Activated CD4-positive, alpha-beta T cell treated with anti-CD3 and anti-CD28 coated beads for 1 hour (primary cell): ENCODE measurements at regions not wholly inside any gene's neighbourhood (a gene's known extent, or its start where the extent isn't known, plus 50 kb on each side); places are given as distances from the start of the nearest gene placed in this dataset.
"Not testable (repeated sequence)": the region's sequence is repeated elsewhere in the genome, so short reads cannot be mapped to it uniquely, and the experiment has no call there.

Source experiments
- DNase-seq: peaks from one replicate; pipeline ENCODE4 v3.0.0-alpha.2; 2020

- no peak for DNase-seq
Measured at GRCh38 chr12:125312471-125312870, 247.2 kb downstream of the AACS start.

- no peak for DNase-seq
Measured at GRCh38 chr12:125314051-125314755, 249.0 kb downstream of the AACS start.

GRCh38 chr12:125315771-125316170, 250.5 kb downstream of the AACS start:
- no peak for DNase-seq

- no peak for DNase-seq
Measured at GRCh38 chr12:125320177-125320576, 254.9 kb downstream of the AACS start.

GRCh38 chr12:125324861-125325490, 259.7 kb downstream of the AACS start:
- DNase-seq, result no peak

GRCh38 chr12:125329239-125330102, 264.2 kb downstream of the AACS start:
- DNase-seq, result no peak

GRCh38 chr12:125330645-125331341, 265.6 kb downstream of the AACS start:
- peak; percentile 10 for DNase-seq

GRCh38 chr12:125331342-125332052, 266.3 kb downstream of the AACS start:
- no peak for DNase-seq

- DNase-seq, result no peak
Measured at GRCh38 chr12:125332900-125333299, 267.7 kb downstream of the AACS start.

- DNase-seq, result no peak
Measured at GRCh38 chr12:125336246-125336645, 271.0 kb downstream of the AACS start.

GRCh38 chr12:125340791-125341190, 275.6 kb downstream of the AACS start:
- DNase-seq, result no peak

GRCh38 chr12:125341422-125341821, 276.2 kb downstream of the AACS start:
- DNase-seq, result no peak

GRCh38 chr12:125343649-125344048, 278.4 kb downstream of the AACS start:
- DNase-seq, result no peak

- DNase-seq, result no peak
Measured at GRCh38 chr12:125346362-125346761, 281.1 kb downstream of the AACS start.

GRCh38 chr12:125351788-125352187, 286.6 kb downstream of the AACS start:
- DNase-seq, result no peak

- not testable (repeated sequence) for DNase-seq
Measured at GRCh38 chr12:125353002-125353401, 287.8 kb downstream of the AACS start.

GRCh38 chr12:125353871-125354270, 288.6 kb downstream of the AACS start:
- no peak for DNase-seq

- DNase-seq, result no peak
Measured at GRCh38 chr12:125355614-125356013, 290.4 kb downstream of the AACS start.

GRCh38 chr12:125356111-125356510, 290.9 kb downstream of the AACS start:
- no peak for DNase-seq

GRCh38 chr12:125357561-125357960, 292.3 kb downstream of the AACS start:
- DNase-seq, result no peak

GRCh38 chr12:125360540-125360939, 295.3 kb downstream of the AACS start:
- DNase-seq, result no peak

GRCh38 chr12:125371033-125371432, 305.8 kb downstream of the AACS start:
- no peak for DNase-seq
